CD4-positive, alpha-beta T cell (primary cell): ENCODE measurements at regions not wholly inside any gene's neighbourhood (a gene's known extent, or its start where the extent isn't known, plus 50 kb on each side); places are given as distances from the start of the nearest gene placed in this dataset.
"Not testable (repeated sequence)": the region's sequence is repeated elsewhere in the genome, so short reads cannot be mapped to it uniquely, and the experiment has no call there.

Experiments used
- ATAC-seq: fragments of 200-7000 bp; cut with Tn5 transposase; one replicate; pipeline ENCODE4 v1.10.0; 2022; ENCODE audit warnings: mild to moderate bottlenecking; ENCODE audit not compliant: poor library complexity
- CTCF ChIA-PET: fragments of 350-600 bp; sonication (Branson Sonifier 250); formaldehyde crosslinking; loops from one replicate; lab custom pipeline; 2021; ENCODE audit warnings: antibody characterized with exemption, inconsistent platforms; lab: Charles Lee
- POLR2A ChIA-PET: fragments of 350-600 bp; sonication (Branson Sonifier 250); formaldehyde crosslinking; loops from one replicate; lab custom pipeline; 2021; ENCODE audit warnings: antibody characterized with exemption, inconsistent platforms; lab: Charles Lee
- DNase-seq, 14 experiments: peaks; one replicate each; pipeline ENCODE4 v3.0.0-alpha.2; 2013 to 2020; ENCODE audit warnings: mixed read lengths in 2 of 14
- H3K27ac ChIP-seq, 2 donors: one replicate each; pipeline versions ENCODE4 v1.5.1 to v1.7.0; 2013; ENCODE audit warnings: low read length in 2 of 2, low read depth in 1 of 2, mild to moderate bottlenecking in 1 of 2
- H3K27me3 ChIP-seq, 2 experiments: 1 replicate in 1 of 2; 2 replicates in 1 of 2; pipeline versions ENCODE4 v1.6.1 to v1.7.0; 2013; ENCODE audit warnings: low read length in 2 of 2, control low read depth in 1 of 2, mild to moderate bottlenecking in 1 of 2, moderate library complexity in 1 of 2; ENCODE audit not compliant: insufficient read depth in 2 of 2, control insufficient read depth in 1 of 2
- H3K36me3 ChIP-seq: one replicate; pipeline ENCODE4 v1.6.1; 2013; ENCODE audit warnings: low read length, control low read depth; ENCODE audit not compliant: insufficient read depth
- H3K4me1 ChIP-seq: one replicate; pipeline ENCODE4 v1.6.1; 2013; ENCODE audit warnings: low read length, control low read depth; ENCODE audit not compliant: insufficient read depth
- H3K4me3 ChIP-seq: one replicate; pipeline ENCODE4 v1.5.1; 2013; ENCODE audit warnings: mild to moderate bottlenecking, low read length, moderate library complexity
- H3K9me3 ChIP-seq, 2 experiments: 1 replicate in 1 of 2; 2 replicates in 1 of 2; pipeline versions ENCODE4 v1.6.1 to v1.7.0; 2013; ENCODE audit warnings: low read length in 2 of 2, mild to moderate bottlenecking in 2 of 2, control low read depth in 1 of 2, moderate library complexity in 1 of 2; ENCODE audit not compliant: control insufficient read depth in 1 of 2, insufficient read depth in 1 of 2
- H3K27ac Mint-ChIP-seq: one replicate; pipeline ENCODE4 v1.8.0; 2020; ENCODE audit warnings: mixed read lengths
- H3K27me3 Mint-ChIP-seq: one replicate; pipeline ENCODE4 v1.8.0; 2021; ENCODE audit warnings: mixed read lengths
- H3K36me3 Mint-ChIP-seq: one replicate; pipeline ENCODE4 v1.8.0; 2021; ENCODE audit warnings: low read depth, mixed read lengths
- H3K4me1 Mint-ChIP-seq: one replicate; pipeline ENCODE4 v1.8.0; 2021; ENCODE audit warnings: low read depth, mixed read lengths
- H3K4me3 Mint-ChIP-seq: one replicate; pipeline ENCODE4 v1.8.0; 2020; ENCODE audit warnings: mild to moderate bottlenecking, mixed read lengths
- H3K9me3 Mint-ChIP-seq: one replicate; pipeline ENCODE4 v1.8.0; 2020; ENCODE audit warnings: mixed read lengths
- intact Hi-C, 2 experiments: fragments of 100-400 bp; cut with DNase I in 1 of 2; cut with micrococcal nuclease in 1 of 2; formaldehyde crosslinking; loops; one replicate each; pipeline versions ENCODE4 v1.15.1 to v1.9.0; 2023 to 2025; cut with DNase I, micrococcal nuclease
- TF ChIP-seq, protein P1 (sequence below): fragments of 200-600 bp; IDR thresholded peaks from one replicate; pipeline ENCODE4 v1.8.0; 2022; ENCODE audit warnings: antibody characterized with exemption, mild to moderate bottlenecking

DNA sequence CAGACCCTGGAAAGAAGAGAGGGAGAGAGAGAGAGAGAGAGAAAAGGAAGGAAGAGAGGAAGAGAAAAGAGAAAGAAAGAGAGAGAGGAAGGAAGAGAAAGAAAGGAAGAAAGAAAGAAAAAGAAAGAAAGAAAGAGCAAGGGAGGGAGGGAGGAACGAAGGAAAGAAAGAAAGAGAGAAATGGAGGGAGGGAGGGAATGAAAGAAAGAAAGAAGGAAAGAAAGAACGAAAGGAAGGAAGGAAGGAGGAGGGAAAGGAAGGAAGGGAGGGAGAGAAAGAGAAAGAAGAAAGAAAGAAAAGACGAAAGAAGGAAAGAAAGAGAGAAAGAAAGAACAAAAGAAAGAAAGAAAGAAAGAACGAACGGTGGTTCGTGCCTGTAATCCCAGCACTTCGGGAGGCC, 133.4 kb downstream of the HNRNPD start:
- Histone ChIP-seq H3K27ac (no peak overlapping the region), H3K4me1 (no peaks in the 10 kb centered on the region), H3K27me3 (no peaks in the 10 kb centered on the region), H3K4me3 (no peak overlapping the region), H3K36me3 (no peaks in the 10 kb centered on the region), H3K9me3 (no peaks in the 10 kb centered on the region)
- Mint-ChIP-seq H3K4me3 (no peak overlapping the region), H3K36me3 (no peaks in the 10 kb centered on the region), H3K4me1 (no peaks in the 10 kb centered on the region), H3K9me3 (no peaks in the 10 kb centered on the region), H3K27me3 (no peaks in the 10 kb centered on the region), H3K27ac (no peak overlapping the region)
- TF ChIP-seq, protein P1, sequence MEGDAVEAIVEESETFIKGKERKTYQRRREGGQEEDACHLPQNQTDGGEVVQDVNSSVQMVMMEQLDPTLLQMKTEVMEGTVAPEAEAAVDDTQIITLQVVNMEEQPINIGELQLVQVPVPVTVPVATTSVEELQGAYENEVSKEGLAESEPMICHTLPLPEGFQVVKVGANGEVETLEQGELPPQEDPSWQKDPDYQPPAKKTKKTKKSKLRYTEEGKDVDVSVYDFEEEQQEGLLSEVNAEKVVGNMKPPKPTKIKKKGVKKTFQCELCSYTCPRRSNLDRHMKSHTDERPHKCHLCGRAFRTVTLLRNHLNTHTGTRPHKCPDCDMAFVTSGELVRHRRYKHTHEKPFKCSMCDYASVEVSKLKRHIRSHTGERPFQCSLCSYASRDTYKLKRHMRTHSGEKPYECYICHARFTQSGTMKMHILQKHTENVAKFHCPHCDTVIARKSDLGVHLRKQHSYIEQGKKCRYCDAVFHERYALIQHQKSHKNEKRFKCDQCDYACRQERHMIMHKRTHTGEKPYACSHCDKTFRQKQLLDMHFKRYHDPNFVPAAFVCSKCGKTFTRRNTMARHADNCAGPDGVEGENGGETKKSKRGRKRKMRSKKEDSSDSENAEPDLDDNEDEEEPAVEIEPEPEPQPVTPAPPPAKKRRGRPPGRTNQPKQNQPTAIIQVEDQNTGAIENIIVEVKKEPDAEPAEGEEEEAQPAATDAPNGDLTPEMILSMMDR, result no peak
- intact Hi-C loops, result no loop called here
- ChIA-PET CTCF (no interaction called here), POLR2A (no interaction called here)
- DNase-seq (no peak), ATAC-seq (no peak)

DNA sequence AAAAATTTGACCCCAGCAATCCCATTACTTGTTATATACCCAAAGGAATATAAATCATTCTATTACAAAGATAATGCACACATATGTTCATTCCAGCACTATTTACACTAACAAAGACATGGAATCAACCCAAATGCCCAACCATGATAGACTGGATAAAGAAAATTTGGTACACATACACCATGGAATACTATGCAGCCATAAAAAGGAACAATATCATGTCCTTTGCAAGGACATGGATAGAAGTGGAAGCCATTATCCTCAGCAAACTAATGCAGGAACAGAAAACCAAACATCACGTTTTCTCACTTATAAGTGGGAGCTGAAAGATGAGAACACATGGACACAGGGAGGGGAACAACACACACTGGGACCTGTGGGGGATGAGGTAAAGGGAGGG, 136.6 kb downstream of the HNRNPD start:
- H3K4me1 ChIP-seq, H3K27ac Mint-ChIP-seq, H3K9me3 ChIP-seq, H3K4me3 Mint-ChIP-seq, H3K36me3 Mint-ChIP-seq, H3K27ac ChIP-seq, ATAC-seq, CTCF ChIA-PET, H3K9me3 Mint-ChIP-seq, H3K4me3 ChIP-seq, intact Hi-C loops, H3K27me3 Mint-ChIP-seq, H3K27me3 ChIP-seq, POLR2A ChIA-PET, DNase-seq, H3K4me1 Mint-ChIP-seq, H3K36me3 ChIP-seq: not testable (repeated sequence)

DNA sequence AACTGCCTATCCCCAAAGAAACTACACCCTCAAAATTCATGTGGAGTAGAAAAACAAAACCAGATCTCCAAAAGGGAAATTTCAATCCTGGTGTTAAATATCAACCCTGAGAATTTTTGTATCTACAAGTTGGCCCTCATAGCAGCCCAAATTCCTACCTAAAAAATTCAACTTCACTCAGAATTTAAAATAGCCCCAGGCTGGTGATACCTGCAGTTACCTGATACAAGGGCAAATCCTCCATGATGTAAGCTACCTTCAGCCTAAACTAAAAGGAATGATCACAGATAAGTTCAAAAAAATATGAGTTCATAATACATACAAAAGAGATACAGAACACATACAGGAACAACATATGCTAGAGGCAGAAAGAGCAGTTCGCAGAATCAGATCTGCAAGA, 138.4 kb downstream of the HNRNPD start:
- POLR2A ChIA-PET, result no interaction called here
- ATAC-seq, result no peak
- H3K27ac Mint-ChIP-seq, result no peak overlapping the region

DNA sequence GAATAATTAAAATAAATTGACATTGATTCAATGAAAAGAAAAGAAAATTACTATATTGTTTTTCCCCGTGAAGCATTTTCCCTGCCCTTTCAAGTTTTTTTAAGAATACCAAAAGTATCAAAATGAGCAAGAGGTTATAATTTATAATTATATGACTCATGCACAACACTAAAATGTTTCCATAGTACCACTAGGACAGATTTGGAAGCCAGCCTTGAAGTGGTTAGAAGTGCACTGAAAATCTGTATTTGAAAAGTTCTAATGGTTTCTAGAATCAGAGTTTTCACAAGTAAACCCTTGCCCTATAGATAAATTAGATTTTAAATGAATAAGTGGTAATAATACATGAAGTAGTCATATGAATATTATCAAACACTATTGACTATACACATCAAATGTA, 140.9 kb downstream of the HNRNPD start:
- no peak for ATAC-seq
- no peaks in the 10 kb centered on the region for H3K4me1 ChIP-seq
- TF ChIP-seq, protein P1, result no peak
- H3K4me3 ChIP-seq, result no peak overlapping the region
- Mint-ChIP-seq H3K36me3 (no peaks in the 10 kb centered on the region), H3K27ac (no peak overlapping the region), H3K4me1 (no peaks in the 10 kb centered on the region), H3K4me3 (no peak overlapping the region), H3K27me3 (peaks cover 16% of the 10 kb centered on the region), H3K9me3 (no peaks in the 10 kb centered on the region)
- no peaks in the 10 kb centered on the region for H3K36me3 ChIP-seq
- CTCF ChIA-PET, result no interaction called here
- no peak for DNase-seq
- POLR2A ChIA-PET, result no interaction called here
- H3K27me3 ChIP-seq, result peaks cover 0 to 3% of the 10 kb centered on the region in 2 experiments
- intact Hi-C loops, result no loop called here
- no peak overlapping the region for H3K27ac ChIP-seq
- no peaks in the 10 kb centered on the region for H3K9me3 ChIP-seq

More for the DNA sequence above, 138.4 kb downstream of the HNRNPD start:
- DNase-seq, result no peak
- H3K27me3 Mint-ChIP-seq, result peaks cover 11% of the 10 kb centered on the region
- H3K9me3 ChIP-seq, result no peaks in the 10 kb centered on the region
- no peak overlapping the region for H3K27ac ChIP-seq
- intact Hi-C loops, result no loop called here
- H3K4me1 ChIP-seq, result no peaks in the 10 kb centered on the region
- H3K4me3 Mint-ChIP-seq, result no peak overlapping the region
- no peak overlapping the region for H3K4me3 ChIP-seq
- no peaks in the 10 kb centered on the region for H3K36me3 ChIP-seq
- CTCF ChIA-PET, result interaction anchor here (0.8 kb wide), 1 partner anchor 10 kb away, joined by 4 read pairs; no protein-coding TSS in a partner anchor
- TF ChIP-seq, protein P1, result no peak
- no peaks in the 10 kb centered on the region for H3K4me1 Mint-ChIP-seq
- peaks cover 0 to 3% of the 10 kb centered on the region in 2 experiments for H3K27me3 ChIP-seq
- H3K9me3 Mint-ChIP-seq, result no peaks in the 10 kb centered on the region
- H3K36me3 Mint-ChIP-seq, result no peaks in the 10 kb centered on the region
